ENCODE measurements at regions not wholly inside any gene's neighbourhood (a gene's known extent, or its start where the extent isn't known, plus 50 kb on each side); places are given as distances from the start of the nearest gene placed in this dataset.

DNA sequence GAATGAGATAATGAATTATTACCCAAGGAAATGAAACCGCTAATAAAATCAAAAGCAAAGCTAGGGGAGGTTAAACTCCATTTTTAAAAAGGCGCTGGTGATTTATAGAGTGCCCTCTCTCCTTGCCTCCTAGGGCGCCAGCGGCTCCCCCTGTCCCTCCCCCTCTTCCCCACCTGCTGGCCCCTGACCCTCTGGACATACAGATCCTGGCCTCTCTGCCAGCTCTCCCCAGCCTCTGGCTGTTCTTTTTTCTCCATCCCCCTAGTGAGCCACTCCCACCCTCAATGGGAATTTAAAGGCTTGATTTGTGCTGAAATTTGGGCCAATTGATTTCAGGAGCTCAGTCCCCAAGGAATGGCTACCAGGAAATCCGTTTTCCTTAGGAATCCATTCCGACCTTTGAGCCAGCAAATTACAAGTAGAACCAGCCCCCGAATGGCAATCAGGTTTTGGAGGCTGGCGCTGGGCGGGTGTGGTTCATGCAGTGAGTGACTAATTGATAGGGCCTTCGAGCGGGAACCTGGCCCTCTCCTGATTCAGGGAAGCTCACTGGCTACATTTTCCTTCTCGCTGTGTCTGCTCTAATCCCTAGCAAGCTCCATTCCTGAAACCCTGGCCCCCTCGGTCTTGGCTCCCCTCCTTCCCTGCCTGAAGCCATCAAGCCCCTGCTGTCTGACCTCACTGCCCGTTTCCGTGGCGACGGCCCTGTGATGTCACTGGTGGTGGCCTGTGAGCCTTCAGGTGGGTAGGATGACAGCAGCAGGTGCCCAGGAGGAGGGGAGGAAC, 141.9 kb upstream of the SDK2 start:
- H3K27ac ChIP-seq = no peak overlapping the region
- DNase-seq = no peak
- no peaks in the 10 kb centered on the region for H3K36me3 ChIP-seq (ENCODE audit: insufficient read depth in 1 of 2, low read depth in 1 of 2)
- H3K27me3 ChIP-seq (ENCODE audit: insufficient read depth in 3 of 3, low read length in 2 of 3) = peaks cover 0 to 44% (median 10%) of the 10 kb centered on the region in 3 donors
- 34 to 41% (median 39%) methylated on average over 17 of the region's 17 CpGs for WGBS, 3 donors
- no peak for ATAC-seq
- TF ChIP-seq, protein P1, sequence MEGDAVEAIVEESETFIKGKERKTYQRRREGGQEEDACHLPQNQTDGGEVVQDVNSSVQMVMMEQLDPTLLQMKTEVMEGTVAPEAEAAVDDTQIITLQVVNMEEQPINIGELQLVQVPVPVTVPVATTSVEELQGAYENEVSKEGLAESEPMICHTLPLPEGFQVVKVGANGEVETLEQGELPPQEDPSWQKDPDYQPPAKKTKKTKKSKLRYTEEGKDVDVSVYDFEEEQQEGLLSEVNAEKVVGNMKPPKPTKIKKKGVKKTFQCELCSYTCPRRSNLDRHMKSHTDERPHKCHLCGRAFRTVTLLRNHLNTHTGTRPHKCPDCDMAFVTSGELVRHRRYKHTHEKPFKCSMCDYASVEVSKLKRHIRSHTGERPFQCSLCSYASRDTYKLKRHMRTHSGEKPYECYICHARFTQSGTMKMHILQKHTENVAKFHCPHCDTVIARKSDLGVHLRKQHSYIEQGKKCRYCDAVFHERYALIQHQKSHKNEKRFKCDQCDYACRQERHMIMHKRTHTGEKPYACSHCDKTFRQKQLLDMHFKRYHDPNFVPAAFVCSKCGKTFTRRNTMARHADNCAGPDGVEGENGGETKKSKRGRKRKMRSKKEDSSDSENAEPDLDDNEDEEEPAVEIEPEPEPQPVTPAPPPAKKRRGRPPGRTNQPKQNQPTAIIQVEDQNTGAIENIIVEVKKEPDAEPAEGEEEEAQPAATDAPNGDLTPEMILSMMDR (IDR thresholded peaks at IDR 0.05) = no peak
- H3K4me1 ChIP-seq = no peaks in the 10 kb centered on the region
- H3K9me3 ChIP-seq = no peaks in the 10 kb centered on the region
- no peak overlapping the region for H3K4me3 ChIP-seq
- intact Hi-C loops (cut with DNase I) = no loop called here

DNA sequence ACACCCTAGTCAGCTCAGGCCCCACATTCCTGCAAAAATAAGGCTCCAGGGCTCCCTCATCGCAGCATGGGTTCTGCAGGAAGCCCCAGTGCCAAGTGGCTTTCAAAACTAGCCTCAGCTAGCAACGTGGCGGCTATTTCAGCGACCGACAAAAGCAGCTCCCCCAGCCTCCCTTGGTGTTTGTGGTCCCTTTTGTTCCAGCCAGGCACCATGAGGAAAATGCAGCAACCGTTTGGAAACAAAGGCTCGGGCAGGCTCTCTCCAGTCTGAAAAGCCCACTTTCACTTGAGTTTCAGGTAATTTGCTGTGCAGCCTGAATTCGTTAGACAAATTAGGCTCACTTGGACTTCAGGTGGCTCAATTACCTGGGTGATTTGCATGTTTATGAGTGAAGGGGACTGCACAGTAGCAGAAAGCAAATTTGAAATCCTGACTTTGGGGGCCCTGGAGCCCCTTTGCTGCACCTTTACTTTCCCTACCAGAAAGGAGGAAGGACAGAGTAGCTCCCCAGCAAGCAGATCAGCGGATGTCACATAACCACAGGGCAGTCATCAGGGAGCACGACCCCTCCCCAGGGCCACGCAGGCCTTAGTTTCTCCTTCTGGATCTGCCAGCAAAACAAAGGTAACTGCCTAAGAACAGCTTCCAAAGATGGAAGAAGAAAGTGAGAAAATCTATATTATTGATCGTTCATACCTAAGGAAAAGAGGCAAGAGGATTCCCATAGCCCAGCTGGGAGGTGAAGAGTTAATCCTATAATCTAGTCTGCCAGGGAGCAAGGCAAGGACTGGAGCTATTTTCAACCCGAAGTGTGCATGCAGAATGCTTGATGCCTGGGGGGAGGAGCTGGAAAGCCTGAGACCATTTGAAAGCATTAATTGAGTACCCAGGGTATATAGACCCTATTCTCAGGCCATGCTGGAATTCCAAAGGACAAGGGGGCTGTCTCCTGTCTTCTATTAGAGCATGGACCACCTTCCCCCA, 143.1 kb upstream of the SDK2 start:
- ATAC-seq = no peak

DNA sequence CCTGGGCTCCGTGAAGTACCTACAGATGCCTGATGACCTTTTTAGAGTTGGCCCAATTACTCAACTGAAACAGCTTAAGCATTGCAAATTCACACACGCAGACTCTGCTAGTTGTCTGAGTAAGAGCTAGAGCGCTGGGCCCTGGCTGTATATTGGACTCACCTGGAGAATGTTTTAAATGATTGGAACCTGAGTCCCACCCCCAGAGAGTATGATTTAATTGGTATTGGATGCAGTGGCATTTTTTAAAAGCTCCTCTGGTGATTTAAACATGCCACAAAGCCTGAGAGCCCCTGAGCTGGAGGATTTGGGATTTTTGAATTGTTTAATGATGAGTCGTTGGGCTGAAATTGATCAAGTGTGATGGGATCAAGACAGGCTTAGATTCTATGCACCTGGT, 143.9 kb upstream of the SDK2 start:
- Histone ChIP-seq H3K9me3 (no peaks in the 10 kb centered on the region), H3K27me3 (ENCODE audit: insufficient read depth in 3 of 3, low read length in 2 of 3) (peaks cover 0 to 35% (median 10%) of the 10 kb centered on the region in 3 donors), H3K36me3 (ENCODE audit: insufficient read depth in 1 of 2, low read depth in 1 of 2) (no peaks in the 10 kb centered on the region), H3K4me3 (no peak overlapping the region), H3K27ac (no peak overlapping the region), H3K4me1 (no peaks in the 10 kb centered on the region)
- DNase-seq (no peak), ATAC-seq (no peak)
- intact Hi-C loops (cut with DNase I) = no loop called here
- TF ChIP-seq, protein P1 (IDR thresholded peaks at IDR 0.05) = no peak
- WGBS, 3 donors = 67 to 78% (median 72%) methylated on average over 4 of the region's 4 CpGs

More for the DNA sequence above, 143.1 kb upstream of the SDK2 start:
- no peak for DNase-seq
- Histone ChIP-seq H3K27me3 (ENCODE audit: insufficient read depth in 3 of 3, low read length in 2 of 3) (peaks cover 0 to 42% (median 10%) of the 10 kb centered on the region in 3 donors), H3K9me3 (no peaks in the 10 kb centered on the region), H3K27ac (no peak overlapping the region), H3K36me3 (ENCODE audit: insufficient read depth in 1 of 2, low read depth in 1 of 2) (no peaks in the 10 kb centered on the region), H3K4me1 (no peaks in the 10 kb centered on the region), H3K4me3 (no peak overlapping the region)
- TF ChIP-seq, protein P1 (IDR thresholded peaks at IDR 0.05) = no peak
- intact Hi-C loops (cut with DNase I) = no loop called here
- WGBS, 3 donors = 65 to 70% (median 68%) methylated on average over 13 of the region's 13 CpGs

DNA sequence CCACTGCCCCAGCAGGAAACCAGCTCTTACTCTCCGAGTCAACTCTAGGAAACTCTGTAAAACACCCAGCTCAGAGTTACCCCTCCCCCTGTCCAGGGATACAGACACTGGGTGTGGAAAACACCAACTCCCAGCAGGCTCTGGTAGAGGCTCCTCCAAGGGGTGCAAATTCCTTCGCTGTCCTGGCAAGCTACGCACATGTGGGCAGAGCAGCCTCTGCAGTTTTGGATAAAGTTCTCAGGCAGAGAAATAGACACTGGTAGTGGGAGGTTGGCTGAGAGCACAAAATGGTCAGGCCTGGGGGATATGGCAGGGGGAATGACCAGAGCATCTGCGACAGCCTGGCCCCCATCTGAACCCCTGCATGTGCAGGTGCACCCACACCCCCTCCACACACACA, 146.9 kb upstream of the SDK2 start:
- Histone ChIP-seq H3K9me3 (no peaks in the 10 kb centered on the region), H3K4me3 (no peak overlapping the region), H3K4me1 (no peaks in the 10 kb centered on the region), H3K27ac (no peak overlapping the region), H3K27me3 (ENCODE audit: insufficient read depth in 3 of 3, low read length in 2 of 3) (peaks cover 0 to 12% (median 0%) of the 10 kb centered on the region in 3 donors), H3K36me3 (ENCODE audit: insufficient read depth in 1 of 2, low read depth in 1 of 2) (no peaks in the 10 kb centered on the region)
- WGBS, 3 donors = 86 to 88% (median 87%) methylated on average over 3 to 4 of the region's 4 CpGs
- DNase-seq (no peak), ATAC-seq (no peak)
- intact Hi-C loops (cut with DNase I) = no loop called here
- TF ChIP-seq, protein P1 (IDR thresholded peaks at IDR 0.05) = no peak

Data from psoas muscle (tissue), 7 donors.